Spinal cord (tissue), 9 donors: ENCODE measurements at regions not wholly inside any gene's neighbourhood (a gene's known extent, or its start where the extent isn't known, plus 50 kb on each side); places are given as distances from the start of the nearest gene placed in this dataset.

ENCODE experiments used
- DNase-seq, 6 donors: peaks; one replicate each; pipeline versions ENCODE4 v3.0.0 to v3.0.0-alpha.2; 2013 to 2015; ENCODE audit warnings: low spot score in 6 of 6, low read depth in 4 of 6
- H3K27ac ChIP-seq: one replicate; pipeline ENCODE4 v1.5.1; 2013; ENCODE audit warnings: low read depth, low read length, control low read depth
- H3K27me3 ChIP-seq: one replicate; pipeline ENCODE4 v1.6.1; 2013; ENCODE audit warnings: low read length; ENCODE audit not compliant: control insufficient read depth, insufficient read depth
- H3K36me3 ChIP-seq: one replicate; pipeline ENCODE4 v1.6.1; 2013; ENCODE audit warnings: low read length; ENCODE audit not compliant: control insufficient read depth, insufficient read depth
- H3K4me1 ChIP-seq: one replicate; pipeline ENCODE4 v1.6.1; 2013; ENCODE audit warnings: low read length; ENCODE audit not compliant: control insufficient read depth, insufficient read depth
- H3K4me3 ChIP-seq: one replicate; pipeline ENCODE4 v1.5.1; 2013; ENCODE audit warnings: low read depth, low read length, control low read depth
- H3K9me3 ChIP-seq: one replicate; pipeline ENCODE4 v1.6.1; 2013; ENCODE audit warnings: low read length; ENCODE audit not compliant: control insufficient read depth, insufficient read depth
- WGBS: methylation state at CpG from one replicate; pipeline ENCODE4 v1.1.5; 2013; ENCODE audit warnings: missing lambda C conversion rate; ENCODE audit not compliant: insufficient coverage; 5-methylcytosine and 5-hydroxymethylcytosine counted together
- donor health status: healthy.

- no CpG with 5 or more reads among the region's 2 CpGs for WGBS
- Histone ChIP-seq H3K27ac (no peak overlapping the region), H3K4me1 (no peaks in the 10 kb centered on the region), H3K36me3 (no peaks in the 10 kb centered on the region), H3K4me3 (no peak overlapping the region), H3K27me3 (no peaks in the 10 kb centered on the region), H3K9me3 (no peaks in the 10 kb centered on the region)
- DNase-seq, result peak in 1 of 6 donors; percentile 65
These were observed 216.8 kb upstream of the TRAM1L1 start for GRCh38 chr4:117302226-117302625.

- no peak overlapping the region for H3K4me3 ChIP-seq
- H3K27me3 ChIP-seq, result no peaks in the 10 kb centered on the region
- H3K27ac ChIP-seq, result no peak overlapping the region
- H3K9me3 ChIP-seq, result no peaks in the 10 kb centered on the region
- WGBS, result 80% methylated on average over 2 of the region's 2 CpGs
- H3K4me1 ChIP-seq, result no peaks in the 10 kb centered on the region
- no peak for DNase-seq
- H3K36me3 ChIP-seq, result no peaks in the 10 kb centered on the region
These were observed 225.8 kb upstream of the TRAM1L1 start for GRCh38 chr4:117311215-117311614.

- no peak for DNase-seq
- Histone ChIP-seq H3K27ac (no peak overlapping the region), H3K27me3 (no peaks in the 10 kb centered on the region), H3K4me3 (no peak overlapping the region), H3K9me3 (no peaks in the 10 kb centered on the region), H3K4me1 (no peaks in the 10 kb centered on the region), H3K36me3 (no peaks in the 10 kb centered on the region)
- WGBS, result 100% methylated on average over 1 of the region's 3 CpGs
These were observed 226.6 kb upstream of the TRAM1L1 start for GRCh38 chr4:117311989-117312388.

- H3K4me1 ChIP-seq, result no peaks in the 10 kb centered on the region
These were observed 239.6 kb upstream of the TRAM1L1 start for GRCh38 chr4:117324851-117325491.

GRCh38 chr4:117326091-117326490 is 240.7 kb upstream of the TRAM1L1 start:
- 100% methylated on average over 2 of the region's 3 CpGs for WGBS
- H3K27me3 ChIP-seq, result no peaks in the 10 kb centered on the region

More at GRCh38 chr4:117324851-117325491, 239.6 kb upstream of the TRAM1L1 start:
- no peak for DNase-seq
- H3K4me3 ChIP-seq, result no peak overlapping the region
- no peaks in the 10 kb centered on the region for H3K27me3 ChIP-seq
- no peak overlapping the region for H3K27ac ChIP-seq
- H3K9me3 ChIP-seq, result no peaks in the 10 kb centered on the region
- WGBS, result 100% methylated on average over 1 of the region's 1 CpG
- H3K36me3 ChIP-seq, result no peaks in the 10 kb centered on the region

GRCh38 chr4:117327491-117327890 is 242.1 kb upstream of the TRAM1L1 start:
- Histone ChIP-seq H3K4me3 (no peak overlapping the region), H3K27ac (no peak overlapping the region)

More at GRCh38 chr4:117326091-117326490, 240.7 kb upstream of the TRAM1L1 start:
- H3K27ac ChIP-seq, result no peak overlapping the region
- no peaks in the 10 kb centered on the region for H3K9me3 ChIP-seq
- no peak for DNase-seq
- no peak overlapping the region for H3K4me3 ChIP-seq
- H3K36me3 ChIP-seq, result no peaks in the 10 kb centered on the region
- no peaks in the 10 kb centered on the region for H3K4me1 ChIP-seq

GRCh38 chr4:117328333-117328732 is 243.0 kb upstream of the TRAM1L1 start:
- Histone ChIP-seq H3K27me3 (no peaks in the 10 kb centered on the region), H3K27ac (no peak overlapping the region), H3K4me3 (no peak overlapping the region), H3K9me3 (no peaks in the 10 kb centered on the region), H3K4me1 (no peaks in the 10 kb centered on the region), H3K36me3 (no peaks in the 10 kb centered on the region)
- WGBS, result no CpG with 5 or more reads among the region's 2 CpGs
- no peak for DNase-seq

More at GRCh38 chr4:117327491-117327890, 242.1 kb upstream of the TRAM1L1 start:
- no peaks in the 10 kb centered on the region for H3K4me1 ChIP-seq
- H3K27me3 ChIP-seq, result no peaks in the 10 kb centered on the region
- no peaks in the 10 kb centered on the region for H3K9me3 ChIP-seq
- DNase-seq, result no peak
- no peaks in the 10 kb centered on the region for H3K36me3 ChIP-seq
- WGBS, result no CpG with 5 or more reads among the region's 3 CpGs

GRCh38 chr4:117331817-117332216 is 246.4 kb upstream of the TRAM1L1 start:
- 88% methylated on average over 1 of the region's 4 CpGs for WGBS
- no peaks in the 10 kb centered on the region for H3K36me3 ChIP-seq
- H3K27ac ChIP-seq, result no peak overlapping the region
- no peak overlapping the region for H3K4me3 ChIP-seq
- H3K27me3 ChIP-seq, result no peaks in the 10 kb centered on the region
- H3K9me3 ChIP-seq, result no peaks in the 10 kb centered on the region
- no peak for DNase-seq
- no peaks in the 10 kb centered on the region for H3K4me1 ChIP-seq

GRCh38 chr4:117334451-117335188 is 249.2 kb upstream of the TRAM1L1 start:
- Histone ChIP-seq H3K4me1 (no peaks in the 10 kb centered on the region), H3K27ac (no peak overlapping the region), H3K36me3 (no peaks in the 10 kb centered on the region), H3K9me3 (no peaks in the 10 kb centered on the region), H3K27me3 (no peaks in the 10 kb centered on the region), H3K4me3 (no peak overlapping the region)
- 100% methylated on average over 1 of the region's 7 CpGs for WGBS
- no peak for DNase-seq

GRCh38 chr4:117357437-117357836 is 272.1 kb upstream of the TRAM1L1 start:
- WGBS, result 72% methylated on average over 3 of the region's 5 CpGs
- Histone ChIP-seq H3K27ac (no peak overlapping the region), H3K36me3 (no peaks in the 10 kb centered on the region), H3K4me3 (no peak overlapping the region), H3K9me3 (no peaks in the 10 kb centered on the region), H3K27me3 (no peaks in the 10 kb centered on the region), H3K4me1 (no peaks in the 10 kb centered on the region)
- peak in 1 of 6 donors; percentile 45 for DNase-seq
